GM12872 (cell line): ENCODE measurements at regions not wholly inside any gene's neighbourhood (a gene's known extent, or its start where the extent isn't known, plus 50 kb on each side); places are given as distances from the start of the nearest gene placed in this dataset.

Source experiments
- TF ChIP-seq, protein P1 (sequence below): IDR thresholded peaks from 3 replicates; pipeline ENCODE4 v1.5.1; 2011; ENCODE audit warnings: low read depth, mild to moderate bottlenecking, low read length, moderate library complexity; ENCODE audit not compliant: insufficient read depth

DNA sequence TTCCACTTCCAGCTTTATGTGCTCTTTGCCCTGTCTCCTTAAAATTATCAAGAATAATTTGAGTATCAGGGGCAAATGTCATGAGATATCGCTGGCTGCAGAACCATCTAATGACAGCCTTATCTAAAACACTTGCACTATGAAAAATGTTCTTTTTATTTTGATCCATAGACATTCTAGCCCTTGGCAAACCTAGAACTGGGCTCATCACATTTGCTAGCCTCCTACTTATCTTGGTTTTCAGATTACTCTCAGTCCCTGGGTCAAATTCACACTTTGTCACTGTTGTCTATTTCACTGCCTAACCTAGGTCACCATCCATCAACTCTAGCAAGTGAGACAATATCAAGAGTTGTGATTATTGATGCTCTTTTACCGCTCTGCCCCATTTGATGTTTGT is 59.9 kb upstream of the IPO9 start:
- TF ChIP-seq, protein P1, sequence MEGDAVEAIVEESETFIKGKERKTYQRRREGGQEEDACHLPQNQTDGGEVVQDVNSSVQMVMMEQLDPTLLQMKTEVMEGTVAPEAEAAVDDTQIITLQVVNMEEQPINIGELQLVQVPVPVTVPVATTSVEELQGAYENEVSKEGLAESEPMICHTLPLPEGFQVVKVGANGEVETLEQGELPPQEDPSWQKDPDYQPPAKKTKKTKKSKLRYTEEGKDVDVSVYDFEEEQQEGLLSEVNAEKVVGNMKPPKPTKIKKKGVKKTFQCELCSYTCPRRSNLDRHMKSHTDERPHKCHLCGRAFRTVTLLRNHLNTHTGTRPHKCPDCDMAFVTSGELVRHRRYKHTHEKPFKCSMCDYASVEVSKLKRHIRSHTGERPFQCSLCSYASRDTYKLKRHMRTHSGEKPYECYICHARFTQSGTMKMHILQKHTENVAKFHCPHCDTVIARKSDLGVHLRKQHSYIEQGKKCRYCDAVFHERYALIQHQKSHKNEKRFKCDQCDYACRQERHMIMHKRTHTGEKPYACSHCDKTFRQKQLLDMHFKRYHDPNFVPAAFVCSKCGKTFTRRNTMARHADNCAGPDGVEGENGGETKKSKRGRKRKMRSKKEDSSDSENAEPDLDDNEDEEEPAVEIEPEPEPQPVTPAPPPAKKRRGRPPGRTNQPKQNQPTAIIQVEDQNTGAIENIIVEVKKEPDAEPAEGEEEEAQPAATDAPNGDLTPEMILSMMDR: no peak

DNA sequence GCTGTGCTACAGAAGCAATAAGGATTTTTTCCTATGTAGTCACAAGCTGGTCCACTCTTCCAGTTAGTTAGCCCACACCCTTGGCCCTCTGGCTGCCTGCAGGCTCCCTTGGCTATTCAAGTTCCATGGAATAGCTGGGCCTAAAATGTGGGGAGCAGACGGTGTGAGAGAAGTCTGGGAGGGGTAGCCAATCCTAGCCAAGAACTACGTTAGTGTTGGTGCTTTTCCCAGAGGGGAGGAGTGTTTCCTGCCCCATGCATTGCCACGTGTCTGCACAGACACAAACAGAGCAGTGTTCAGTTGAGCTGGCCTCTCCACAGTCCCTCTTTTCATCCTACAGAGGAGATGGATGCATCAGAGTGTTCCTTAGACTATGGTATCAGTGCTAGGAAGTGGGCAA is 59.0 kb upstream of the IPO9 start:
- TF ChIP-seq, protein P1: no peak

DNA sequence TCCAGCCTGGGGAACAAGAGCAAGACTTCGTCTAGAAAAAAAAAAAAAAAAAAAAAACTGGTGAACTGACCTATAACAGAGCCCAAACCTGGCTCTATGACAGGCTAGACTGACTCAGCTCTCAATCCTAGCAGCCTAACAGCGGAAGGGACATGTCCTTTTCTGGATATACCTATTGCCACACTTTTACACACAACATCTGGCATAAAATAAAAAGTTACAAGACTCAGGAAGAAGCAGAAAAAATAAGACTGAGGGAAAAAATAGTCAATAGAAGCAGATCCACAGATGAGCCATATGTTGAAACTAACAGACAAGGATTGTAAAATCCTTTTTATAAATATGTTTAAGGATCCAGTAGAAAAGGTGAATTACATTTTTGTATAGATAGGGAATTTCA is 57.5 kb upstream of the IPO9 start:
- TF ChIP-seq, protein P1: no peak

DNA sequence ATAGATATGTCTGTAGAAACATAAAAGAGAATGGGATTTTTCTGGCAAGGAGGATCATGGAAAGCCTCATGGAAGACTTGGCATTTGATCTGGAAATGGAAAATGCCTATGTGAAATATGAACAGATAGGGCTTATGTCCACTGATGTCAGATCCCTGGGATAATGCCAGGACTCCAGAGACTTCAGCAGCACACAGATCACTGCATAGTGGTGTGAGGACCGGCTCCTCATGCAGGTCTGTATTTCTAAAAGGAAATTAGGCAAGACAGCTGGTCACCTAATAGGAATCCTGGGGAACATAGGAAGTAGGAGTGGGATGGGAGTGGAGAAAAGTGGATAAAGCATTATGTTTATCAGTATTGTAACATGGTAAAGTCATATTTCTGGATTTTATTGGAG is 56.8 kb upstream of the IPO9 start:
- TF ChIP-seq, protein P1: no peak

DNA sequence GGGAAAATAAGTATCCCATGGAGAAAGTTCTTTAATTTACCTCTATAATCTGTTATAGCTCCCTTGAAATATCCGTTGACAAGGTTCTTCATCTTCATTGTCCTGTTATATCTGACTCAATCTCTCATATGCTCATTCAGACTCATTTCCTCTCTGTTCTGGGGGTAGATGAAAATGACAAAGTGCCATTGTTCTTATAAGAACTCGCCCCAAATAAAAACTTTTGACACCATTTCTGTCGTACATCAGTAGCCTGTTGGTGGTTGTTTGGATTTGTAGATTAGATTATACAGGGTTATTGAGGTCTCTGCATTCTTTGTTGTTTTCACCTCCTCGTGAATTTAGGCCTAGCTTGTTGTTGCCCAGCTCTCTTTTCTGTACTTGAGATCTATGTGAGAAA is 55.2 kb upstream of the IPO9 start:
- TF ChIP-seq, protein P1: no peak

DNA sequence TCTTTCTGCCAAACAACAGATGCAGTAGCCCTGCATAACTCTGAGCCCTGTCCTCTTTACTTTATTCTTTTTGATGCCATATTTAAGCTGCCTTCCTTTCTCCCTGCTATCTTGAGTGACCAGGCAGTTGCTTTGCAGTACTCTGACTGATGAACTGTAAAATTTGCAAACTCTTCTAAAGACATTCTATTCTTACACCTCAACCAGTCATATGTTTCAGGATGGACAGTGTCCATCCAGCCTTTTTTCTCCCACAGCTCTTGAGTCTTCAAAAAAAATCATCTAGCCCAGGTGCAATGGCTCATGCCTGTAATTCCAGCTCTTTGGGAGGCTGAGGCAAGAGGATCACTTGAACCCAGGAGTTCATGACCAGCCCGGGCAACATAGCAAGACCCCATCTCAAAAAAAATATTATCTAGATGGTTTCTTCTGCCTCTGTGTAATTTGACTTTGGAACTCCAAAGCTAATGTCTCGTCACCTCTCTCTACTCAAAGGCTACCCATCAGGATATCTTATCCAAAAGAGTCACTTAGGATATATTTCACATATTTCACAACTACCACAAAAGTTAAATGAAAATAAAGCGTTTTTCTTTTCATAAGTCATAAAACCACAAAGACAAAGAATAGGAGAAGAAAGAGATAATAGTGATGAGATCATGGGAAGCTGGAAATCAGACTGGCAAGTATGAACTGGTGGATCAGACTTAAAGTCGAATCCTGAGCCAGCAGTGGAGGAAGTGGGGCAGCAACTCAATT is 54.6 kb upstream of the IPO9 start:
- TF ChIP-seq, protein P1: no peak

DNA sequence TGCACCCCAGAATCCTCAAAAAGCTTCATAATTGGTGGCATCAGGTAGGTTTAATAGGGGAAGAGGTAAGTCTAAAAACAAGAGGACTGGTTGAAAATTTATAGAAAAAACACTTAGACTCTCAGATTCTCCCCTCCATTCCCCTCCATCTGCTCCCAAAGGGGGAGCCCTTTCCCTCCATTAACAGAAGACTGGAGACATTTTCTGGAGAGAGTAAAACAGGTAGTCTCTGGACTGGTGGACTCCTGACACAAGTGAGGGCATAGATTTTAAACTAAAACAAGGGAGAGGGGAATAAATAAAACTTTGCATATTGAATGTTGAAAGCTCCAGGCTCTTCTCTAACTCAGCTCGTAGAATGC is 54.0 kb upstream of the IPO9 start:
- TF ChIP-seq, protein P1: no peak
